ENCODE measurements at regions not wholly inside any gene's neighbourhood (a gene's known extent, or its start where the extent isn't known, plus 50 kb on each side); places are given as distances from the start of the nearest gene placed in this dataset.
"Not testable (repeated sequence)": the region's sequence is repeated elsewhere in the genome, so short reads cannot be mapped to it uniquely, and the experiment has no call there.

- TF ChIP-seq, protein P1, sequence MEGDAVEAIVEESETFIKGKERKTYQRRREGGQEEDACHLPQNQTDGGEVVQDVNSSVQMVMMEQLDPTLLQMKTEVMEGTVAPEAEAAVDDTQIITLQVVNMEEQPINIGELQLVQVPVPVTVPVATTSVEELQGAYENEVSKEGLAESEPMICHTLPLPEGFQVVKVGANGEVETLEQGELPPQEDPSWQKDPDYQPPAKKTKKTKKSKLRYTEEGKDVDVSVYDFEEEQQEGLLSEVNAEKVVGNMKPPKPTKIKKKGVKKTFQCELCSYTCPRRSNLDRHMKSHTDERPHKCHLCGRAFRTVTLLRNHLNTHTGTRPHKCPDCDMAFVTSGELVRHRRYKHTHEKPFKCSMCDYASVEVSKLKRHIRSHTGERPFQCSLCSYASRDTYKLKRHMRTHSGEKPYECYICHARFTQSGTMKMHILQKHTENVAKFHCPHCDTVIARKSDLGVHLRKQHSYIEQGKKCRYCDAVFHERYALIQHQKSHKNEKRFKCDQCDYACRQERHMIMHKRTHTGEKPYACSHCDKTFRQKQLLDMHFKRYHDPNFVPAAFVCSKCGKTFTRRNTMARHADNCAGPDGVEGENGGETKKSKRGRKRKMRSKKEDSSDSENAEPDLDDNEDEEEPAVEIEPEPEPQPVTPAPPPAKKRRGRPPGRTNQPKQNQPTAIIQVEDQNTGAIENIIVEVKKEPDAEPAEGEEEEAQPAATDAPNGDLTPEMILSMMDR (conservative IDR thresholded peaks at IDR 0.05) = no peak
- no peak for TF ChIP-seq ZFX (IDR thresholded peaks at IDR 0.05)
- no peak overlapping the region for H3K27ac ChIP-seq
These were observed 67.1 kb downstream of the EDN1 start for GRCh38 chr6:12356983-12357972.

GRCh38 chr6:12359036-12359435, 68.9 kb downstream of the EDN1 start:
- no peak for TF ChIP-seq ZFX (IDR thresholded peaks at IDR 0.05)
- TF ChIP-seq, protein P1 (conservative IDR thresholded peaks at IDR 0.05) = no peak
- no peak overlapping the region for H3K27ac ChIP-seq

GRCh38 chr6:12361042-12361765, 71.0 kb downstream of the EDN1 start:
- TF ChIP-seq ZFX (IDR thresholded peaks at IDR 0.05) = no peak
- TF ChIP-seq, protein P1 (conservative IDR thresholded peaks at IDR 0.05) = no peak
- no peak overlapping the region for H3K27ac ChIP-seq

DNA sequence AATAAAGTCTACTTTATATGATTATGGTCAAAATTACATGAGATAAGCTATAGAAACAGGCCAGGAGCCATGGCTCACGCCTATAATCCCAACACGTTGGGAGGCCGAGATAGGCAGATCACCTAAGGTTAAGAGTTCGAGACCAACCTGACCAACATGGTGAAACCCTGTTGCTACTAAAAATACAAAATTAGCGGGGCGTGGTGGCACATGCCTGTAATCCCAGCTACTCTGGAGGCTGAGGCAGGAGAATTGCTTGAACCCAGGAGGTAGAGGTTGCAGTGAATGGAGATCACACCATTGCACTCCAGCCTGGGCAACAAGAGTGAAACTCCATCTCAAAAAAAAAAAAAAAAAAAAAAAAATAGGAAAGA, 73.1 kb downstream of the EDN1 start:
- H3K27ac ChIP-seq = not testable (repeated sequence)

GRCh38 chr6:12363651-12364381, 73.7 kb downstream of the EDN1 start:
- no peak overlapping the region for H3K27ac ChIP-seq
- TF ChIP-seq, protein P1 (conservative IDR thresholded peaks at IDR 0.05) = no peak
- TF ChIP-seq ZFX (IDR thresholded peaks at IDR 0.05) = no peak

- TF ChIP-seq ZFX (IDR thresholded peaks at IDR 0.05) = no peak
- TF ChIP-seq, protein P1 (conservative IDR thresholded peaks at IDR 0.05) = no peak
These were observed 74.5 kb downstream of the EDN1 start for GRCh38 chr6:12364621-12365020.

GRCh38 chr6:12366731-12367130, 76.6 kb downstream of the EDN1 start:
- H3K27ac ChIP-seq = no peak overlapping the region
- TF ChIP-seq ZFX (IDR thresholded peaks at IDR 0.05) = no peak
- TF ChIP-seq, protein P1 (conservative IDR thresholded peaks at IDR 0.05) = no peak

More at GRCh38 chr6:12364621-12365020, 74.5 kb downstream of the EDN1 start:
- H3K27ac ChIP-seq = no peak overlapping the region

All from C4-2B (cell line).